Lower lobe of right lung (tissue), 2 donors: ENCODE measurements at regions not wholly inside any gene's neighbourhood (a gene's known extent, or its start where the extent isn't known, plus 50 kb on each side); places are given as distances from the start of the nearest gene placed in this dataset.

ENCODE experiments used
- ATAC-seq, 2 donors: fragments of 200-7000 bp; cut with Tn5 transposase; one replicate each; pipeline ENCODE4 v1.9.1; 2020 to 2022; ENCODE audit warnings: mild to moderate bottlenecking in 2 of 2, moderate library complexity in 2 of 2
- DNase-seq: peaks from one replicate; pipeline ENCODE4 v3.0.0-alpha.2; 2020
- H3K27ac ChIP-seq: fragments of 200-600 bp; one replicate; pipeline ENCODE4 v1.8.0; 2022
- H3K27me3 ChIP-seq: fragments of 200-600 bp; one replicate; pipeline ENCODE4 v1.8.0; 2022; ENCODE audit warnings: low read depth
- H3K36me3 ChIP-seq: fragments of 200-600 bp; one replicate; pipeline ENCODE4 v1.8.0; 2022; ENCODE audit warnings: mild to moderate bottlenecking
- H3K4me1 ChIP-seq: fragments of 200-600 bp; one replicate; pipeline ENCODE4 v1.8.0; 2022
- H3K4me3 ChIP-seq: fragments of 200-600 bp; one replicate; pipeline ENCODE4 v1.8.0; 2022; ENCODE audit warnings: mild to moderate bottlenecking
- H3K9me3 ChIP-seq: fragments of 200-600 bp; one replicate; pipeline ENCODE4 v1.8.0; 2022
- intact Hi-C: fragments of 100-400 bp; cut with DNase I; formaldehyde crosslinking; loops from one replicate; pipeline ENCODE4 v1.11.0; 2022
- TF ChIP-seq, protein P1 (sequence below): fragments of 200-600 bp; IDR thresholded peaks from one replicate; pipeline ENCODE4 v1.8.0; 2022; ENCODE audit warnings: antibody characterized with exemption, mild to moderate bottlenecking
- donor health status: DM: no; HTN: yes; CAD: no; lungs with severe emphysema.

DNA sequence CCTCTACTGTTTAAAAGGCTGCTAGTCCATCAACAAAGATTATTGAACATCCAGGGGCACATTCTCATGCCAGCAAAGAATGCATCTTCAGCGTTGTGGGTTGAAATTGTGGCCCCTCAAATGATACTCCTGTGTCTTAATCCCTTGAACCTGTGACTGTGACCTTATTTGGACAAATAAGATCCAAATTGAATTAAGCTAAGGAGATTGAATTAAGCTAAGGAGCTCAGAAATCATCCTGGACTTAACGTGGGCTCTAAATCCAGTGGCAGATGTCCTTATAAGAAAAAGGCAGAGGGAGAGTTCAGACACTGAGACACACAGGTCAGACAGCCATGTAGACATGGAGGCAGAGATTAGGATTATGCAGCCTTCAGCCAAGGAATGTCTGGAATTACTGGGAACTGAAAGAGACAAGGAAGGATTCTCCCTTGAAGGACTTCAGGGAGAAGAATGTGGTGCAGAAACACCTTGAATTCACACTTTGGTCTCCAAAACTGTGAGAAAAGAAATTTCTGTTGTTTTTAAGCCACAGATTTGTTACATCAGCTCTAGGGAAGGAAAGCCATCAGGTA, 57.3 kb upstream of the SLC24A5 start:
- Histone ChIP-seq H3K27ac (no peak overlapping the region), H3K27me3 (no peaks in the 10 kb centered on the region), H3K36me3 (no peaks in the 10 kb centered on the region), H3K4me3 (no peak overlapping the region), H3K4me1 (peaks cover 4% of the 10 kb centered on the region), H3K9me3 (no peaks in the 10 kb centered on the region)
- ATAC-seq (no peak), DNase-seq (no peak)
- intact Hi-C loops = no loop called here
- TF ChIP-seq, protein P1, sequence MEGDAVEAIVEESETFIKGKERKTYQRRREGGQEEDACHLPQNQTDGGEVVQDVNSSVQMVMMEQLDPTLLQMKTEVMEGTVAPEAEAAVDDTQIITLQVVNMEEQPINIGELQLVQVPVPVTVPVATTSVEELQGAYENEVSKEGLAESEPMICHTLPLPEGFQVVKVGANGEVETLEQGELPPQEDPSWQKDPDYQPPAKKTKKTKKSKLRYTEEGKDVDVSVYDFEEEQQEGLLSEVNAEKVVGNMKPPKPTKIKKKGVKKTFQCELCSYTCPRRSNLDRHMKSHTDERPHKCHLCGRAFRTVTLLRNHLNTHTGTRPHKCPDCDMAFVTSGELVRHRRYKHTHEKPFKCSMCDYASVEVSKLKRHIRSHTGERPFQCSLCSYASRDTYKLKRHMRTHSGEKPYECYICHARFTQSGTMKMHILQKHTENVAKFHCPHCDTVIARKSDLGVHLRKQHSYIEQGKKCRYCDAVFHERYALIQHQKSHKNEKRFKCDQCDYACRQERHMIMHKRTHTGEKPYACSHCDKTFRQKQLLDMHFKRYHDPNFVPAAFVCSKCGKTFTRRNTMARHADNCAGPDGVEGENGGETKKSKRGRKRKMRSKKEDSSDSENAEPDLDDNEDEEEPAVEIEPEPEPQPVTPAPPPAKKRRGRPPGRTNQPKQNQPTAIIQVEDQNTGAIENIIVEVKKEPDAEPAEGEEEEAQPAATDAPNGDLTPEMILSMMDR = no peak

DNA sequence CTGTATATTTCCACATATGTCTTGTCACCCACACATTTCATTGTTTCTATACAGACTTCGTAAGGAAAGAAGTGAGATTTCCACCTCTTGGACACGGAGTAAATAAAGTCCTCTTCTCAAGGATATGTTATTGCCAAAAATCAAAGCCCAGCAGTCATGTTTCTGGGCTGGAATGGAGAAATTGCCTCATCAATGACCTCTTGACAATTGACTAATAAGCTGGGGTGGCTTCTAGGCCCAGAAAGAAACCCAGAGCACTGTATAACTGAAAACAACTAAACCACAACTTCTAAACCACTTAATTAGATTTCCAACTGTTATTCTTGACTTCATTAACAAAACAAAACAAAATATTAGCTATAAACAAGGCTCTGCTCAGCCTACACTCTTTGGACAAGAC, 56.4 kb upstream of the SLC24A5 start:
- DNase-seq = no peak
- no peak for ATAC-seq
- Histone ChIP-seq H3K9me3 (no peaks in the 10 kb centered on the region), H3K4me3 (no peak overlapping the region), H3K4me1 (no peaks in the 10 kb centered on the region), H3K27ac (no peak overlapping the region), H3K36me3 (no peaks in the 10 kb centered on the region), H3K27me3 (no peaks in the 10 kb centered on the region)
- TF ChIP-seq, protein P1 = no peak
- intact Hi-C loops = no loop called here

GRCh38 chr15:48066456-48066855, 54.3 kb upstream of the SLC24A5 start:
- no peaks in the 10 kb centered on the region for H3K9me3 ChIP-seq
- TF ChIP-seq, protein P1 = no peak
- H3K27me3 ChIP-seq = no peaks in the 10 kb centered on the region
- intact Hi-C loops = no loop called here
- no peak overlapping the region for H3K4me3 ChIP-seq
- no peak overlapping the region for H3K27ac ChIP-seq
- H3K4me1 ChIP-seq = no peaks in the 10 kb centered on the region
- DNase-seq = no peak
- ATAC-seq = no peak
- no peaks in the 10 kb centered on the region for H3K36me3 ChIP-seq
